GM12801 (cell line): ENCODE measurements at regions not wholly inside any gene's neighbourhood (a gene's known extent, or its start where the extent isn't known, plus 50 kb on each side); places are given as distances from the start of the nearest gene placed in this dataset.

Experiments used
- CTCF ChIP-seq: IDR thresholded peaks from one replicate; pipeline ENCODE4 v1.5.1; 2011; ENCODE audit warnings: control low read depth; ENCODE audit not compliant: insufficient read length; ENCODE audit errors: extremely low read depth

- no peak for TF ChIP-seq CTCF
Measured at GRCh38 chr13:107342747-107343146, 774.8 kb upstream of the ARGLU1 start.

- no peak for TF ChIP-seq CTCF
Measured at GRCh38 chr13:107339209-107339608, 771.3 kb upstream of the ARGLU1 start.

- TF ChIP-seq CTCF: no peak
Measured at GRCh38 chr13:107332188-107332587, 764.3 kb upstream of the ARGLU1 start.

GRCh38 chr13:107331359-107331758, 763.4 kb upstream of the ARGLU1 start:
- no peak for TF ChIP-seq CTCF

GRCh38 chr13:107330484-107330883, 762.5 kb upstream of the ARGLU1 start:
- no peak for TF ChIP-seq CTCF

- TF ChIP-seq CTCF: no peak
Measured at GRCh38 chr13:107329991-107330390, 762.1 kb upstream of the ARGLU1 start.

GRCh38 chr13:107324416-107325204, 756.7 kb upstream of the ARGLU1 start:
- TF ChIP-seq CTCF: no peak
